Immature natural killer cell (primary cell): ENCODE measurements at regions not wholly inside any gene's neighbourhood (a gene's known extent, or its start where the extent isn't known, plus 50 kb on each side); places are given as distances from the start of the nearest gene placed in this dataset.

ENCODE experiments used
- DNase-seq, 3 donors: peaks; one replicate each; pipeline ENCODE4 v3.0.0; 2022; ENCODE audit warnings: mixed read lengths in 1 of 3
- H3K27ac Mint-ChIP-seq, 6 donors: one replicate each; pipeline ENCODE4 v1.8.0; 2020; ENCODE audit warnings: mixed read lengths in 6 of 6, mild to moderate bottlenecking in 5 of 6, inconsistent platforms in 4 of 6, moderate library complexity in 3 of 6
- H3K27me3 Mint-ChIP-seq, 3 donors: one replicate each; pipeline ENCODE4 v1.8.0; 2020 to 2021; ENCODE audit warnings: low read depth in 3 of 3, mild to moderate bottlenecking in 3 of 3, mixed read lengths in 3 of 3, moderate library complexity in 3 of 3, inconsistent platforms in 1 of 3
- H3K36me3 Mint-ChIP-seq, 3 donors: one replicate each; pipeline ENCODE4 v1.8.0; 2020; ENCODE audit warnings: mixed read lengths in 3 of 3, inconsistent platforms in 2 of 3, mild to moderate bottlenecking in 2 of 3
- H3K4me1 Mint-ChIP-seq, 2 donors: one replicate each; pipeline ENCODE4 v1.8.0; 2020; ENCODE audit warnings: inconsistent platforms in 2 of 2, mild to moderate bottlenecking in 2 of 2, mixed read lengths in 2 of 2, moderate library complexity in 1 of 2
- H3K4me3 Mint-ChIP-seq, 5 donors: one replicate each; pipeline ENCODE4 v1.8.0; 2020; ENCODE audit warnings: mild to moderate bottlenecking in 5 of 5, mixed read lengths in 5 of 5, inconsistent platforms in 3 of 5, moderate library complexity in 3 of 5
- H3K9me3 Mint-ChIP-seq, 6 donors: one replicate each; pipeline ENCODE4 v1.8.0; 2020; ENCODE audit warnings: mild to moderate bottlenecking in 6 of 6, mixed read lengths in 6 of 6, inconsistent platforms in 4 of 6, moderate library complexity in 3 of 6

- Mint-ChIP-seq H3K27ac (no peak overlapping the region), H3K9me3 (peaks cover 0 to 2% (median 0%) of the 10 kb centered on the region in 6 donors), H3K4me3 (no peak overlapping the region), H3K36me3 (no peaks in the 10 kb centered on the region), H3K27me3 (peaks cover 0 to 1% (median 0%) of the 10 kb centered on the region in 3 donors), H3K4me1 (no peaks in the 10 kb centered on the region)
- DNase-seq, result no peak
Observed at GRCh38 chr11:131065435-131066413, 149.4 kb upstream of the SNX19 start.

- DNase-seq, result no peak
- Mint-ChIP-seq H3K27me3 (peaks cover 0 to 3% (median 0%) of the 10 kb centered on the region in 3 donors), H3K36me3 (no peaks in the 10 kb centered on the region), H3K4me3 (no peak overlapping the region), H3K9me3 (peaks cover 0 to 2% (median 0%) of the 10 kb centered on the region in 6 donors), H3K4me1 (no peaks in the 10 kb centered on the region), H3K27ac (no peak overlapping the region)
Observed at GRCh38 chr11:131066551-131066950, 150.3 kb upstream of the SNX19 start.

- Mint-ChIP-seq H3K4me1 (no peaks in the 10 kb centered on the region), H3K27ac (no peak overlapping the region), H3K4me3 (no peak overlapping the region), H3K9me3 (peaks cover 0 to 5% (median 0%) of the 10 kb centered on the region in 6 donors), H3K27me3 (peaks cover 0 to 2% (median 0%) of the 10 kb centered on the region in 3 donors), H3K36me3 (no peaks in the 10 kb centered on the region)
- no peak for DNase-seq
Observed at GRCh38 chr11:131070365-131070764, 154.1 kb upstream of the SNX19 start.

GRCh38 chr11:131073167-131073566, 156.9 kb upstream of the SNX19 start:
- no peaks in the 10 kb centered on the region for H3K4me1 Mint-ChIP-seq
- no peak overlapping the region for H3K4me3 Mint-ChIP-seq
- H3K27ac Mint-ChIP-seq, result no peak overlapping the region
- DNase-seq, result no peak
- no peaks in the 10 kb centered on the region for H3K36me3 Mint-ChIP-seq
- H3K27me3 Mint-ChIP-seq, result peaks cover 0 to 2% (median 0%) of the 10 kb centered on the region in 3 donors
- peaks cover 0 to 3% (median 0%) of the 10 kb centered on the region in 6 donors for H3K9me3 Mint-ChIP-seq

- no peak for DNase-seq
- Mint-ChIP-seq H3K27ac (no peak overlapping the region), H3K4me1 (no peaks in the 10 kb centered on the region), H3K4me3 (no peak overlapping the region), H3K9me3 (peaks cover 0 to 3% (median 0%) of the 10 kb centered on the region in 6 donors), H3K36me3 (no peaks in the 10 kb centered on the region), H3K27me3 (peaks cover 0 to 3% (median 3%) of the 10 kb centered on the region in 3 donors)
Observed at GRCh38 chr11:131074573-131074972, 158.3 kb upstream of the SNX19 start.

- H3K27ac Mint-ChIP-seq, result no peak overlapping the region
- no peaks in the 10 kb centered on the region for H3K4me1 Mint-ChIP-seq
- no peaks in the 10 kb centered on the region for H3K9me3 Mint-ChIP-seq
- no peak overlapping the region for H3K4me3 Mint-ChIP-seq
- peaks cover 0 to 3% (median 1%) of the 10 kb centered on the region in 3 donors for H3K27me3 Mint-ChIP-seq
- DNase-seq, result no peak
- H3K36me3 Mint-ChIP-seq, result no peaks in the 10 kb centered on the region
Observed at GRCh38 chr11:131077340-131077739, 161.1 kb upstream of the SNX19 start.

- no peak overlapping the region for H3K4me3 Mint-ChIP-seq
- no peaks in the 10 kb centered on the region for H3K4me1 Mint-ChIP-seq
- H3K9me3 Mint-ChIP-seq, result no peaks in the 10 kb centered on the region
- H3K27me3 Mint-ChIP-seq, result peaks cover 0 to 3% (median 3%) of the 10 kb centered on the region in 3 donors
- no peaks in the 10 kb centered on the region for H3K36me3 Mint-ChIP-seq
- DNase-seq, result no peak
- H3K27ac Mint-ChIP-seq, result no peak overlapping the region
Observed at GRCh38 chr11:131079036-131079435, 162.8 kb upstream of the SNX19 start.

- H3K9me3 Mint-ChIP-seq, result peaks cover 2 to 11% (median 3%) of the 10 kb centered on the region in 6 donors
- peaks cover 0 to 5% (median 4%) of the 10 kb centered on the region in 3 donors for H3K27me3 Mint-ChIP-seq
- no peak for DNase-seq
- no peak overlapping the region for H3K27ac Mint-ChIP-seq
- H3K4me3 Mint-ChIP-seq, result no peak overlapping the region
- H3K36me3 Mint-ChIP-seq, result no peaks in the 10 kb centered on the region
- no peaks in the 10 kb centered on the region for H3K4me1 Mint-ChIP-seq
Observed at GRCh38 chr11:131089727-131090245, 173.5 kb upstream of the SNX19 start.

- peaks cover 0 to 2% (median 0%) of the 10 kb centered on the region in 6 donors for H3K9me3 Mint-ChIP-seq
- DNase-seq, result no peak
- no peak overlapping the region for H3K4me3 Mint-ChIP-seq
- no peaks in the 10 kb centered on the region for H3K36me3 Mint-ChIP-seq
- H3K27me3 Mint-ChIP-seq, result peaks cover 4 to 5% (median 4%) of the 10 kb centered on the region in 3 donors
- H3K27ac Mint-ChIP-seq, result no peak overlapping the region
- H3K4me1 Mint-ChIP-seq, result no peaks in the 10 kb centered on the region
Observed at GRCh38 chr11:131092469-131092868, 176.2 kb upstream of the SNX19 start.

- peaks cover 4% of the 10 kb centered on the region in 3 donors for H3K27me3 Mint-ChIP-seq
- no peak for DNase-seq
- no peaks in the 10 kb centered on the region for H3K4me1 Mint-ChIP-seq
- H3K9me3 Mint-ChIP-seq, result no peaks in the 10 kb centered on the region
- H3K4me3 Mint-ChIP-seq, result no peak overlapping the region
- no peaks in the 10 kb centered on the region for H3K36me3 Mint-ChIP-seq
- H3K27ac Mint-ChIP-seq, result no peak overlapping the region
Observed at GRCh38 chr11:131094827-131095226, 178.5 kb upstream of the SNX19 start.

- DNase-seq, result no peak
- no peaks in the 10 kb centered on the region for H3K36me3 Mint-ChIP-seq
- H3K27me3 Mint-ChIP-seq, result peaks cover 0 to 4% (median 2%) of the 10 kb centered on the region in 3 donors
- H3K4me3 Mint-ChIP-seq, result no peak overlapping the region
- H3K4me1 Mint-ChIP-seq, result no peaks in the 10 kb centered on the region
- H3K27ac Mint-ChIP-seq, result no peak overlapping the region
- H3K9me3 Mint-ChIP-seq, result no peaks in the 10 kb centered on the region
Observed at GRCh38 chr11:131095511-131096185, 179.4 kb upstream of the SNX19 start.

- Mint-ChIP-seq H3K36me3 (no peaks in the 10 kb centered on the region), H3K4me3 (no peak overlapping the region), H3K27me3 (peaks cover 0 to 8% (median under 1%) of the 10 kb centered on the region in 3 donors), H3K27ac (no peak overlapping the region), H3K9me3 (peaks cover 0 to 3% (median 0%) of the 10 kb centered on the region in 6 donors), H3K4me1 (no peaks in the 10 kb centered on the region)
- no peak for DNase-seq
Observed at GRCh38 chr11:131099013-131099412, 182.7 kb upstream of the SNX19 start.

GRCh38 chr11:131099746-131100145, 183.5 kb upstream of the SNX19 start:
- Mint-ChIP-seq H3K4me1 (no peaks in the 10 kb centered on the region), H3K4me3 (no peak overlapping the region), H3K27ac (no peak overlapping the region), H3K27me3 (peaks cover 0 to 8% (median 4%) of the 10 kb centered on the region in 3 donors), H3K36me3 (no peaks in the 10 kb centered on the region), H3K9me3 (peaks cover 0 to 7% (median 0%) of the 10 kb centered on the region in 6 donors)
- DNase-seq, result no peak

- DNase-seq, result no peak
- Mint-ChIP-seq H3K27me3 (peaks cover 0 to 5% (median 4%) of the 10 kb centered on the region in 3 donors), H3K4me3 (no peak overlapping the region), H3K9me3 (peaks cover 0 to 15% (median 0%) of the 10 kb centered on the region in 6 donors), H3K27ac (no peak overlapping the region), H3K4me1 (no peaks in the 10 kb centered on the region), H3K36me3 (no peaks in the 10 kb centered on the region)
Observed at GRCh38 chr11:131108760-131109159, 192.5 kb upstream of the SNX19 start.
